ENCODE measurements at regions not wholly inside any gene's neighbourhood (a gene's known extent, or its start where the extent isn't known, plus 50 kb on each side); places are given as distances from the start of the nearest gene placed in this dataset.

- Histone ChIP-seq H3K27me3 (no peaks in the 10 kb centered on the region), H3K36me3 (no peaks in the 10 kb centered on the region), H3K27ac (no peak overlapping the region), H3K9me3 (no peaks in the 10 kb centered on the region), H3K4me3 (no peak overlapping the region), H3K4me1 (no peaks in the 10 kb centered on the region)
- no peak for DNase-seq (ENCODE audit: low spot score in 2 of 2)
- intact Hi-C loops (cut with DNase I; ENCODE audit: low total_unique reads) = no loop called here
- TF ChIP-seq POLR2A (IDR thresholded peaks at IDR 0.05) = no peak
- TF ChIP-seq POLR2AphosphoS5 (IDR thresholded peaks at IDR 0.05) = no peak
- TF ChIP-seq CTCF (IDR thresholded peaks at IDR 0.05) = no peak
Measured at GRCh38 chr3:6512172-6512800, 348.6 kb upstream of the GRM7 start.

- intact Hi-C loops (cut with DNase I; ENCODE audit: low total_unique reads) = no loop called here
- Histone ChIP-seq H3K9me3 (no peaks in the 10 kb centered on the region), H3K27me3 (no peaks in the 10 kb centered on the region), H3K36me3 (no peaks in the 10 kb centered on the region), H3K27ac (no peak overlapping the region), H3K4me3 (no peak overlapping the region), H3K4me1 (no peaks in the 10 kb centered on the region)
- no peak for DNase-seq (ENCODE audit: low spot score in 2 of 2)
- no peak for TF ChIP-seq POLR2A (IDR thresholded peaks at IDR 0.05)
- no peak for TF ChIP-seq POLR2AphosphoS5 (IDR thresholded peaks at IDR 0.05)
- TF ChIP-seq CTCF (IDR thresholded peaks at IDR 0.05) = no peak
Measured at GRCh38 chr3:6516143-6516542, 344.8 kb upstream of the GRM7 start.

- no peak for TF ChIP-seq CTCF (IDR thresholded peaks at IDR 0.05)
- TF ChIP-seq POLR2A (IDR thresholded peaks at IDR 0.05) = no peak
- no peak for TF ChIP-seq POLR2AphosphoS5 (IDR thresholded peaks at IDR 0.05)
- no peak overlapping the region for H3K4me3 ChIP-seq
- no peaks in the 10 kb centered on the region for H3K9me3 ChIP-seq
- intact Hi-C loops (cut with DNase I; ENCODE audit: low total_unique reads) = no loop called here
- no peak for DNase-seq (ENCODE audit: low spot score in 2 of 2)
- H3K27me3 ChIP-seq = no peaks in the 10 kb centered on the region
- no peaks in the 10 kb centered on the region for H3K36me3 ChIP-seq
- no peaks in the 10 kb centered on the region for H3K4me1 ChIP-seq
- no peak overlapping the region for H3K27ac ChIP-seq
Measured at GRCh38 chr3:6516694-6517093, 344.2 kb upstream of the GRM7 start.

- Histone ChIP-seq H3K4me3 (no peak overlapping the region), H3K27ac (no peak overlapping the region), H3K9me3 (no peaks in the 10 kb centered on the region), H3K27me3 (no peaks in the 10 kb centered on the region), H3K36me3 (no peaks in the 10 kb centered on the region), H3K4me1 (no peaks in the 10 kb centered on the region)
- no peak for DNase-seq (ENCODE audit: low spot score in 2 of 2)
- intact Hi-C loops (cut with DNase I; ENCODE audit: low total_unique reads) = no loop called here
- no peak for TF ChIP-seq POLR2A (IDR thresholded peaks at IDR 0.05)
- no peak for TF ChIP-seq POLR2AphosphoS5 (IDR thresholded peaks at IDR 0.05)
- TF ChIP-seq CTCF (IDR thresholded peaks at IDR 0.05) = no peak
Measured at GRCh38 chr3:6518709-6519345, 342.1 kb upstream of the GRM7 start.

GRCh38 chr3:6521369-6522113, 339.4 kb upstream of the GRM7 start:
- intact Hi-C loops (cut with DNase I; ENCODE audit: low total_unique reads) = no loop called here
- Histone ChIP-seq H3K27ac (no peak overlapping the region), H3K36me3 (no peaks in the 10 kb centered on the region), H3K27me3 (no peaks in the 10 kb centered on the region), H3K4me3 (no peak overlapping the region), H3K9me3 (no peaks in the 10 kb centered on the region), H3K4me1 (no peaks in the 10 kb centered on the region)
- TF ChIP-seq POLR2A (IDR thresholded peaks at IDR 0.05) (no peak), POLR2AphosphoS5 (IDR thresholded peaks at IDR 0.05) (no peak), CTCF (IDR thresholded peaks at IDR 0.05) (no peak)
- DNase-seq (ENCODE audit: low spot score in 2 of 2) = no peak
